Left ventricle myocardium superior (tissue), 1 donor: ENCODE measurements at regions not wholly inside any gene's neighbourhood (a gene's known extent, or its start where the extent isn't known, plus 50 kb on each side); places are given as distances from the start of the nearest gene placed in this dataset.
"Not testable (repeated sequence)": the region's sequence is repeated elsewhere in the genome, so short reads cannot be mapped to it uniquely, and the experiment has no call there.

Experiments used
- ATAC-seq: fragments of 200-7000 bp; cut with Tn5 transposase; one replicate; pipeline ENCODE4 v1.9.1; 2020; ENCODE audit warnings: mild to moderate bottlenecking, moderate library complexity
- DNase-seq: peaks from one replicate; pipeline ENCODE4 v3.0.0-alpha.2; 2020
- intact Hi-C: fragments of 100-400 bp; cut with micrococcal nuclease; formaldehyde crosslinking; loops from one replicate; pipeline ENCODE4 v1.11.0; 2022
- donor health status: DM: no; HTN: yes; CAD: no; lungs with severe emphysema.

DNA sequence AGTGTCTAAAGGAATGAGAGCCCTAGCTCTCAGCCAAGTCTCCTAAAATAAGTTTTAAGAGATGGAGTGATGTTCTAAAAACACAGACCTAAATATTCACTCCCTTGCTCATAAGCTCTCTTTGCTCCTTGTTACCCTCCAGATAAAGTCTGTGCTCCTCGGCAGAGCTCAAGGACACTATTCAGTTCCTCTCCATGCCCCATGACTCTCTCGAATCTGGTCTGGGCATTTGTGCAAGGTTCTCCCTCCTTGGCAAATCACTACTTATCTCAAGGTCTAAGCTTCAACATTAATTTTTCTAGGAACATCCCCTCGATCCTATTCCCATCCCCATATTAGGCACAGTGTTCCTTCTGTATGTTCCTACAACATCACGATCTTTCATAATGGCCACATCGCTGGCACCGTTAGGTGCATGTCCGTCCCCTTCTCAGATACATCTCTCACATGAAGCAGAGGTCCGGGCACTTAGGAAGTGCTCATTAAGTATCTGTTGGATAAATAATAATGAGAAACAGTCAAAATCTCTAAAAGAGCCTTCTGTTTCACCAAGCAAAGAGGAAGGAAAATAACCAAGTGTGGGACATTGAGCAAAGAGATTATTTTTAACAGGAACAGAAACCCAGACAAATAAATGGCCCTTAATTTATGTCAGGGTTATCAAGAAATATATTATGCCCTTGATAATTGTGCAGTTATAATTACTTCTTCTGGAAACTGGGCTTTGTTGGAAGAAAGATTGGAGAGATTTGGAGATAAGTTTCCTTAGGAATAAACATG lies 85.9 kb upstream of the HTR4 start:
- intact Hi-C loops = loop anchor here (10.0 kb wide), 1 partner anchor 65 kb away; no protein-coding TSS in a partner anchor
- no peak for ATAC-seq
- DNase-seq = no peak

DNA sequence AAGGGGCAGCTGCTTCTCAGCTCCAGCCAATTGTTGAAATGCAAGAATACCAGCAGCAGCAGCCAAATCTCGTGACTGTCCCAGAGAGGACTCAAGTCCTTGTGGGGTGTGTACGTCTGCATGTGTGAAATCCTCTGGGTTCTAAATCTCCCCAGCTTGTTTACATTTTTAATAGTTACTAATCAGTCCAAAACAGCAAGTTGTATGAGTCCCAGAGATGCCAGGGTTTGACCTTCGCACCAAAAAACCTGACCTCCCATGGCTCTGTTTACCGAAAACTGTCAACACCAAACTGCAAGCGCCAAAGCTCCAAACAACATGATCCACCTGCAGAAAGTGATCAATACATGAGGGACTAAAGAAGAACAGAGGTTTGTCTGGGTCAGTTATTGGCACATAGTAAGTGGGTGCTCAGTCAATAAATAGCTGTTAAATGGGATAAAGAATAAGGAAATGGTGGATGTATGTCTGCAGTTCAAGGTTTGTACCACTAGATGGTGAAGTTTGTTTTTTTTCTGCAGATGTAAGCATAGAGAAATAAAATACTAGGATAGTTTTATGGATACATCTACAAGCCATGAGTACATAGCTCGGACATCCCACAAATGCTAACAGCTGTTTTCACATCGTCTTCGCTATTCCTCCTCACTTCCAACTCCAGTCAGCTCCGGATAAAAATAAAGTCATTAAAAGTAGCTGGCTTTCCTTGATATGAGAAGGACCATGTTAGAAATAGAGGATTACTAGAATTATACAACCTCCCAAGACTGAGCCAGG lies 85.3 kb upstream of the ADRB2 start:
- DNase-seq (no peak), ATAC-seq (peak; percentile 80)
- intact Hi-C loops = loop anchor here (10.0 kb wide), 1 partner anchor 64 kb away; no protein-coding TSS in a partner anchor

DNA sequence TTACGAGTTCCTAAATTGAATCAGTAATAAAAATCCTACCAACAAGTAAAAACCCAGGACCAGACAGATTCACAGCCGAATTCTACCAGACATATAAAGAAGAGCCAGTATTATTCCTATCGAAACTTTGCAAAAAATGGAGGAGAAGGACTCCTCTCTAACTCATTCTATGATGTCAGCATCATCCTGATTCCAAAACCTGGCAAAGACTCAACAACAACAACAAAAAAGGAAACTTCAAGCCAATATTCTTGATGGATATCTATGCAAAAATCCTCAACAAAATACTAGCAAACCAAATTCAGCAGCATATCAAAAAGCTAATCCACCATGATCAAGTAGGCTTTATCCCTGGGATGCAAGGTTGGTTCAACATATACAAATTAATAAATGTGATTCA lies 84.6 kb upstream of the ADRB2 start:
- not testable (repeated sequence) for DNase-seq, ATAC-seq
- intact Hi-C loops = loop anchor here (10.0 kb wide), 1 partner anchor 63 kb away; no protein-coding TSS in a partner anchor

DNA sequence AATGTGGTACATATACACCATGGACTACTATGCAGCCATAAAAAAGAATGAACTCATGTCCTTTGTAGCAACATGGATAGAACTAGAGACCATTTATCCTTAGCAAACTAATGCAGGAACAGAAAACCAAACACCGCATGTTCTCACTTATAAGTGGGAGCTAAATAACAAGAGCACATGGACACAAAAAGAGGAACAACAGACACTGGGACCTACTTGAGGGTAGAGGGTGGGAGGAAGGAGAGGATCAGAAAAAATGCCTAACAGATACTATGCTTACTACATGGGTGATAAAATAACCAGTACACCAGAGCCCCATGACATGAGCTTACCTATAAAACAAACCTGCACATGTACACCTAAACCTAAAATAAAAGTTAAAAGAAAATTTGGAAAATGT lies 82.0 kb upstream of the ADRB2 start:
- ATAC-seq, DNase-seq: not testable (repeated sequence)
- intact Hi-C loops = loop anchor here (10.0 kb wide), 1 partner anchor 60 kb away; no protein-coding TSS in a partner anchor

DNA sequence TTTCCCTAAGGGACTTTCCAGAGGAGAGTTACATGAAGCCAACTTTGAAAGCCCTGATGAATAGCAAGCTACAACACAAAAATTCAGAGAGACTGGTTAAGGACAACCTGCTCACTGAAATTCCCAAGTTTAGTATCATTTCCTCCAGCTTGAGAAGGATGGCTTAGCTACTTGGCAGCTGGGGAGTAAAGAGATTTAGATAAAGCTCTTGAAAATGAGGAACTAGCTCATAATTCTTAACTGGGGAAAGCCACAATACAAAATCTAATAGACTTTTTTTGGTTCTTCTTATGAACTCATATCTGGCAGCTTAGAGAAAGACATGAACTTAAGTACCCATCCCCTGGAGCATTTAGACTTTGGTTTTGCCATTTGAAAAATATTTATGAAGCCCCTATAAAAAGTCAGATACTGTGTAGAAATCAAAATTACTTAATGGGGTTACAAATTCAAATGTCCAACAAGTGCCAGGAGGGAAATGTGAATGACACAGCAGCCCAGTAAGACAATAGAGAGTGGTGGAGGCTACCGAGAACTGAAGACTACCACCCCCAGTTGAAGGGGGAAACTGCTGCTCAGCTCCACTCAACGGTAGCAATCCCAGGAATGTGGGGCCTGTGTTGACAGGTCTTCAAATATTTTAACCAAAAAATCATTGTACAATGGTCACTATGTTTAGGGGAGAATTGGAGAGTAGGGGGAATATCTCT lies 79.4 kb upstream of the ADRB2 start:
- intact Hi-C loops = loop anchor here (10.0 kb wide), 1 partner anchor 58 kb away; no protein-coding TSS in a partner anchor
- DNase-seq = no peak
- no peak for ATAC-seq

DNA sequence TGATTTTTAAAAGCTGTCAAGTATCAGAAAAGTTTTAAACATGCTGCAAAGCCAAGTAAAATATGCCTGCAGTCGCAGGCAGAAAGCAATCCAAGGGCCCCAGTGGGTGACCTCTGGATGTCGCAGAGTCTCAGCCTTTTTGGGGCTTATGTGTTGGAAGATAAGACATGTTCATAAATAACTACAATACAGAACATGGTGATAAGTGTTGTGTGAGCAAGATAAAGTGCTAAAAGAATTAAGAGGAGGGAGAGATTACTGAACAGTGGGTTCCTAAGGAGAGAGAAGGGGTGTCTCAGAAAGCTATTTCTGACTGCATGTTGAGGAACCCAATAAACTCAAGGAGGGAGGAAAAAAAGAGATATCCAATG lies 78.9 kb upstream of the ADRB2 start:
- DNase-seq = no peak
- intact Hi-C loops = loop anchor here (10.0 kb wide), 1 partner anchor 57 kb away; no protein-coding TSS in a partner anchor
- ATAC-seq = peak; percentile 28

DNA sequence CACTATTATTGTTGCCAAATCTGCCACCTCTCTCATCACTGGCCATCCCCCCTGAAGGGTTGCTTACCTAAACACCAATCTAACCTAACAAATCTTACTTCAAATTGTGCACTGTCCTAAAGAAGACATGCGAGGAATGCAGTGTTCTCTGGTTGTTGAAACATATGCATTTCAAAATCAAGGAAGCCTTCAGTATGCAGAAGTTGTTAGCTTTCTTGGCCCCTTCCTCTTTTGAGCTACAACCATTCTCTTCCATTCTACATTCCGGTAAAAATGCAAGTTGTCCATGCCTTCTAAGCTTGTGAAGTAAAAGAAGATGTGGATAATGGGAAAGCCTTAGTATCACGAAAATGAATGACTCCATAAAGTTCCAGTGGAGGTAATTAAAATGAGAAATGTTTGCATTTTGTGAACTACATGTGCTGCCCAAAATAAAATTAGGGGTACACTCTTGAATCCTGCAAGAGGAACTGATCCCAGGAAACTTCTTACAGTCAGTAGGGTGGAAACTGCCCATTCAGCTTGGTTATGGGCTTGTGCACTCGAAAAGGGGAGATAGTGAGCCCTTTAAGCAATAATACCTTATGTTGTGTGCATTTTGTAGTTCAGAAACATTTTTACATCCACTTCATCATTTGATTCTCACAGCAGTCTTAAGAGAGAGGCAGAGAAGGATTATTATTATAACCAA lies 77.6 kb upstream of the ADRB2 start:
- ATAC-seq = peak; percentile 52
- intact Hi-C loops = loop anchor here (10.0 kb wide), 1 partner anchor 56 kb away; no protein-coding TSS in a partner anchor
- DNase-seq = no peak

DNA sequence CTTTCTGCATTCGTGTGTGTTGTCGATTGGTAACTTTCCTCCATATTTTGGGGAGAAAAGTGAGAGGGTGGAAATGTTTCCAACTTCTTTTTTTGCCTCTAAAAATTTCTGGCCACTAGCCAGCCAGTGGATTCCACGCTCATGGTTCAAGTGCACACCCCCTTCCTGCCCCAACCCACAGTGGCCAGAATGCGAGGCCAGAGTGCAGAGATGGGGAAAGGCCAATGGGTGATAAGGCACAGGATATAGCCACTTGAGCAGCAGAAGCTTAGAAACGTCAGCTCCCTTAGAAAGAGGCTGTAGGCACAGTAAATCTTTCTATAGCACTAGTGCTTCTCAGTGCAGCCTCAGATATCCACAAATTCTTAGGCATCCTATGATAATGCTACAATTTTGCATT lies 75.8 kb upstream of the ADRB2 start:
- DNase-seq (no peak), ATAC-seq (no peak)
- intact Hi-C loops = no loop called here

DNA sequence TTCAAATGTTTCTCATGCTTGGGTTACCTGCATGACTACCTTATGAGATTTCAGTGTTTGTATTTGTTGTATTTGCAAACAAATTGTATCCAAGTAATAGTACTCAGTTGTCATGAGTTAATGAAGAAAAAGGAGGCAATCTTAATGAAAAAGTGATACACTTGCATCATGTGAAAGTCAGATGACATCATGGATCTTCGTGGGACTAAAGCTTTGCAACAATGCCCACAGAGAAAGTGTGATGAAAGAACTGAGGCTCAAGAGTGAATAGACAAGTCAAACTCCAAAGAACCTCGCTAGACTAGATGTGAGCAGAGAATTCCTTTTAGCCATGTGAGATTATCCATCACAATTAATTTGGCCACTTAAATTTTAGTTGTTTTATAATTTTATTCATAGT lies 75.4 kb upstream of the ADRB2 start:
- intact Hi-C loops = no loop called here
- no peak for ATAC-seq

DNA sequence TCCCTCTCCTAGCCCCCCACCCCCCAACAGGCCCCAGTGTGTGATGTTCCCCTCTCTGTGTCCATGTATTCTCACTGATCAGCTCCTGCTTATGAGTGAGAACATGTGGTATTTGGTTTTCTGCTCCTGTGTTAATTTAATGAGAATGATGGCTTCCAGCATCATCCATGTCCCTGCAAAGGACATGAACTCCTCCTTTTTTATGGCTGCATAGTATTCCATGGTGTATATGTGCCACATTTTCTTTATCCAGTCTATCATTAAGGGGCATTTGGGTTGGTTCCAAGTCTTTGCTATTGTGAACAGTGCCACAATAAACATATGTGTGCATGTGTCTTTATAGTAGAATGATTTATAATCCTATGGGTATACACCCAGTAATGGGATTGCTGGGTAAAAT lies 74.0 kb upstream of the ADRB2 start:
- intact Hi-C loops, ATAC-seq, DNase-seq: not testable (repeated sequence)

More for the DNA sequence above, 75.4 kb upstream of the ADRB2 start:
- DNase-seq = no peak

DNA sequence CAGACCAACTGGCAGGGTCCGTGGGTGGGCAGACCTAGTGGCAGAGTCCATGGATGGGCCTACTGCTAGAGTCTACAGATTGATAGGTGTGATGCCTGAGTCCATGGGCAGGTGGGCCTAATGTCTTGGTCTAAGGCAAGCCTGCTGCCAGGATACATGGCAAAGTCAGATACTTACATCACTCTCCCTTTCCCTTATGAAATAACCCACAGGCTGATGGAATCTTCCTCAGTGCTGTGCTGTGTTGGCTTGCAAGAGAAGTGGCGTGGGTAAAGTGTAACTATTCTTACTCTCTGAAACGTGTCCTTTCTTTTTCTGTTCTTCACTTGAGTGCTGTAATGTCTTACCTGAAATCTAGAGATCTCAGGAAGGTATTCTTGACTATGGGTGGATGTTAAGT lies 67.3 kb upstream of the ADRB2 start:
- ATAC-seq (no peak), DNase-seq (no peak)
- intact Hi-C loops = no loop called here

DNA sequence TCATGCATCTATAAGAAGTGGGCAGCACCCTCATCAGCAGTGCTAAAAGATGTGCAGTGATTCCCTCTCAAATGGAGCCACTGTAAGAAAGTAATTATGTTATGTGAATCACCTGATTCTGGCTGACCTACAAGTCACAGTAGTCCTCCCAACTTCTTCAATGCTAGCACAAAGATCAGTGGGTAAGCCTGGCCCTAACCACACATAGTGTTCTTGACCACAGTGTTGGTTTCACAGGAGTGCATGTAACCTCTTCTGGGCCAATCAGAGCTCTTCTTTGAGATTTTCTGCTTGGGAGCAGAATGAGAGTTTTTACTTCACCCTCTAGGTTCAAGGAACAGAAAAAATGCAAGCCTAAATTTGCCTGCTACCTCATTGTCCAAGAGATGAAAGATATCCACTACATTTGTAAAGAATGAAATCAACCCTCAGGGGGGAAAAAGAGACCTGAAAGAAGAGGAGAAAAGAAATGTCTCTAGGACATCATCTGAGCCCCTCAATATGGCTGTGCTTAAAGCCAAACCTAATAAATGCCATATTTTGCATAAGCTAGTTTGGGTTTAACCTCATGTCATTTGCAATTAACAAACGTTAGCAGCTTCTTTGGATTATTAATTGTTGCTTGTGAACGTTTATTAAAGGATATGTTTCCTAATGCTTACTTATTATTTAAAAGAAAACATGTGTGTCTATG lies 65.3 kb upstream of the ADRB2 start:
- ATAC-seq (no peak), DNase-seq (no peak)
- intact Hi-C loops = no loop called here

DNA sequence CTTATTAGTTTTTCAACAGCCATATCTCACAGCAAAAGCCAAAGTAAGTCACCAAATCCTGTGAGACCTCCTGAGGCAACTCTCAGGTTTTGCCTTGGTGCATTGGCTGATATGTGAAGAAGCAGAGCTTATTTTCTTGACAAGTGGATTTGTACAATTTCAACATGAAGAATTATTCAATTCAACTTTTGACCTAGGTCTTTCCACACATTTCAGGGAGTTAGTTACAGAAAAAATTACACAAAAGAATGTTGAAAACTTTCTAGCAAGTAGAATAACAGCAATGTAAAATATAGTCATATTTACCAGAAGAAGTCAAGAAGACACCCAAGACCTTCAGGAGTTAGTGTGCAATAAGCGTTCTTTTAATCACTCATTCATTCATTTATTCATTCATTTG lies 62.4 kb upstream of the ADRB2 start:
- DNase-seq (no peak), ATAC-seq (no peak)
- intact Hi-C loops = no loop called here

DNA sequence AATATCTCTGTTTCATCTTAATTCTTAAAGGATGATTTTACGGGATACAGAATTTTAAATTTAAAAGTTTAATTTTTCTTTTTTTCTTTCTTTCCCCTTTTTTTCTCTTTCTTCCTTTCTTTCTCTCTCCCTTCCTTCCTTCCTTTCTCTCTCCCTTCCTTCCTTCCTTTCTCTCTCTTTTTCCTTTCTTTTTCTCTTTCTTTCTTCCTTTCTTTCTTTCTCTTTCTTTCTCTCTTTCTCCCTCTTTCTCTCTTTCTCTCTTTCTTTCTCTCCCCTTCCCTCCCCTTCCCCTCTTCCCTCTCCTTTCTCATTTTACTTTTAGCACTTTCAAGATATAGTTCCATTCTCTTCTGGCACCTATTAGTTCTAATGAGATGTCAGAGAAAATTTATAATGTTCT lies 61.4 kb upstream of the ADRB2 start:
- DNase-seq (no peak), ATAC-seq (no peak)
- intact Hi-C loops = no loop called here

DNA sequence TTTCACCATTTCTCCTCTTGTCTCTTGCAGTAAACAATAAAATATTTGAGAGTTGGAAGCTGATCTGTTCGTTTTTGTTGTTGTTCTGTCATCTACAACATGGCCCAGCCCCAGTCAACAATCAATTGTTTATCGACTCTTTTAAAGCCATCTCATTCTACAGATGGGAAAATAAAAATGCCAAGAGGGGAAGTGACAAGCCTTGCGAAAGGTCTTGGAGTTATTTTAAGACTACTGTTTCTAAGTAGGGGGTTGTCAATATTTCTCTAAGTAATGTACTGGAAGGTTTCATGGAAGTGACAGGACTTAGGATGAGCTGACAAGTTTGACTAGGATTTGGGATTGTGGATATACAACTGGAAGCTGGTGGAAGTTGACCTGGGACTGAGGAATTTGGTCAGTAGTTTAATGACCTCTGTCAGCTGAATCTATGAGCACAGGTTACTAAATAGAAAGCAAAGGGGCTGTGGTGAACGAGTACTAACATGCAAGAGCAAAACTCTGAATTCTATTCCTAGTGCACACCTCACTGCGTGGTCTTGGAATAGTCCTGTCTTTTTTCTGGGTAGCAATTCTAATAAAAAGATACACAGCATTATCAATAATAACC lies 57.5 kb upstream of the ADRB2 start:
- no peak for DNase-seq
- ATAC-seq = peak; percentile 17
- intact Hi-C loops = no loop called here

DNA sequence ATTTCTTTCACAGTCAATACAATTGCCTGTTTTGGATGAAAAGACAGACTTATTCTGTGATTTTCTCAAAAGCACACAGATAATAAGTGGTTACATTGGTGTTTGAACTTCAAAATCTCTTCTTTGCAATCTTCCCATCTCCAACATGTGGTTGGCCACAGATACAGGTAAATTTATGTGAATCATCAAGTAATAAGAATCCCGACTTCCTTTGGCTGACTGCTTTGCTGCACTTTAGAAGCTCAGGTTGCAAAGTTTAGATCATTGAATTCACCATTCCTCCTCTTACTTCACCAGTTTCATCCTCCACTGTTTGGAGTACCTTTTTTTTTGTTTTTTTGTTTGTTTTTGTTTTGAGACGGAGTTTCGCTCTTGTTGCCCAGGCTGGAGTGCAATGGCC lies 56.5 kb upstream of the ADRB2 start:
- ATAC-seq (no peak), DNase-seq (no peak)
- intact Hi-C loops = no loop called here

DNA sequence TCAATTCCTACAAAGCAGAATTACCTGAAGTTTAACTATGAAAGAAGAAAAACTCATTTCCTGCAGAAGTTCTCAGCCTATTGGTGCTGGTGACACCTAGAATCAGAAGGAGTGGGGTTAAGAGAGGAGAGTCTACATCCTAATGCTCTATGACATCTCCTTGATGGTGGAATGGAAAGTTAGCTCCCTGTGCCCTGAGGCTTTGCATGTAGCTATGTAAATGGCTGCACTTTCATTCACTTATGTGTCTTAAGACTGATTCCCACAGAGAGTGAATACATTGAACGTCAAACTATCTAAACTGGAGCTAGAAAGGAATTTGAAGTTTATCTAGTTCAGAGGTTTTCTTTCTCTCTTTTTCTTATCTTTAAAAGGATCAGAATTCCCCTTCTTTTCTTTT lies 52.1 kb upstream of the ADRB2 start:
- intact Hi-C loops = no loop called here
- ATAC-seq = no peak
- no peak for DNase-seq

DNA sequence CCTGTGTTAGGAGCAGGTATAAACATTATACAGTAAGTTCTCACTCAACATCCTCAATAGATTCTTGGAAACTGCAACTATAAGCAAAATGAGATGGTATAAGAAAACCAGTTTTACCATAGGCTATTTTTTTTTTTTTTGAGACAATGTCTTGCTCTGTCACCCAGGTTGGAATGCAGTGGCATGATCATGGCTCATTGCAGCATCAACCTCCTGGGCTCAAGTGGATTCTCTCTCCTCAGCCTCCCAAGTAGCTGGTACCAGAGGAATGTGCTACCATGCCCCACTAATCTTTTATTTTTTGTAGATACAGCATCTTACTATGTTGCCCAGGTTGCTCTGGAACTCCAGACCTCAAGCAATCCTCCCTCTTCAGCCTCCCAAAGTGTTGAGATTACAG lies 50.1 kb upstream of the ADRB2 start:
- intact Hi-C loops = no loop called here
- ATAC-seq (no peak), DNase-seq (no peak)
